ENCODE measurements at regions not wholly inside any gene's neighbourhood (a gene's known extent, or its start where the extent isn't known, plus 50 kb on each side); places are given as distances from the start of the nearest gene placed in this dataset.

DNA sequence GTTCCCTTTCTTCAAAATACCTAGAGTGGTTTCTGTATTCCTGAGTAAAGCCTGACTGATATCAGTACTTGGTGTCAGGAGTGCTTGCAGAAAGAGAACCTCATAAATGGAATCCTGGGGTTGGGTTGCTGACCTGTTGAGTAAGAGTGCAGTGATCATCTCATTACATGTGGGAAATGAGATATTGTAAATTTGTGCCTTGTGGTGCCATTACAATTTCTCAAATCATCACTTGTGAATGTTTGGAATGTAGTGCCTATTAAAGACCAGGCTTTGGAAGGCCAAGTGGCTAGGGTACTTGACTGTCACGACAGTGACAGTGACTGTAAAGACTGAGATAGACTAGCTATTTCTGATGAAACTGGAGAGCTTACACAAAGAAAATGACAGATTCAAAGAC, 176.7 kb upstream of the CTTNBP2NL start:
- no peak for DNase-seq (ENCODE audit: low spot score)

DNA sequence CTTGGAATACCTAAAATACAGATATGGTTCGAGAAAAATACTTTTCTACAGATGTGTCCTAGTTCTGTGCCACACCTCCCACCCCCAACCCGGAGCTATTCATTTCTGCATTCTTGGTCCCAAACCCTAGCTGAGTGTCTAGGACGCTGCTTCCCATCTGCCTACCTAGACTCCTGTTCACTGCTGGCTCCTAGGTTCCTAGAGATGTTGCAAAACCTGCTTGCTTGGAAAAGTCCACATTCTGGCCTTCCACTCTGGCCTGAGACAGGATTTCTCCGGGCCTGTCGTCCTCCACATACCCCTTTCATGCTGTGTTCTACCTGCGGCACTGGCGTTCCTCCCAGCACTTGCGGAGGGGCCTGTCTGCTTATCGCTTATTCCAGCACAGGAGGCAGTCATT, 165.8 kb upstream of the CTTNBP2NL start:
- DNase-seq (ENCODE audit: low spot score), result no peak

DNA sequence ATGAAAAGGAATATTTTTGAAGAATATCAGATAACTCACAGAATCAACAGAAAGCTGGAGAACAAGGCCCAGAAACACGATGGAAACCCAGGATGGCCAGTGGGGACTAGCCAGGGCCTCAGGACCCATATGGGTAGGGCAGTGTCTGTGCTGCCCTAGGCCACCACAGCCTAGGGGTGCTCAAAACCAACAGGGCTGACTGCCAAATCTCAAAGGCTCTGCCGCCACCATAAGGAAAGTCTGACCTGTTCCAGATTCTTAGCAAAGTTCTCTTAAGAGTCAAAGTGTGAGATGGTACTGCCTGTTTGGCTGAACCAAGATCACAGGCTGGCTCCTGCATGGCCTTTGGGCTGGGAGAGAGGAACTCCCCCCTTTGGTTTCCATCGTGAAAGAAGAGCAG, 164.7 kb upstream of the CTTNBP2NL start:
- DNase-seq (ENCODE audit: low spot score), result no peak

DNA sequence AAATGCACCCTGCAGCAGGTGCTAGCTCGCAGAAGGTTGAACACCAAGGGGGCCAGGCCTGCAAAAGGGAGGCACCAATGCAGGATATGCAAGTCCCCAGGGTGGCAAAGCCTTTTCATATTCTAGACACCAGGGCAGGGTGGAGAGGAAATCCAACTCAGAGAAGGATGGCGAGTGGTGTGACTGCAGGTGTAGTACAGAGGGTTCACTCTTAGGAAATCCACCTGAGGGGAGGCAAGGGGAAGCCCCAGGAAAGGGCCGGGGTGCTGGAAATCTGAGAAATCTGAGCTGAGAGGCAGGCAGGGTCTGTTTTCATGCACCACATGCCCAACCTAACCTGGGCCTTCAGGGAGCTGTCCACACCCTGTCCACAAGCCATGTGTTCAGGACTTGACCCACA, 163.2 kb upstream of the CTTNBP2NL start:
- no peak for DNase-seq (ENCODE audit: low spot score)

DNA sequence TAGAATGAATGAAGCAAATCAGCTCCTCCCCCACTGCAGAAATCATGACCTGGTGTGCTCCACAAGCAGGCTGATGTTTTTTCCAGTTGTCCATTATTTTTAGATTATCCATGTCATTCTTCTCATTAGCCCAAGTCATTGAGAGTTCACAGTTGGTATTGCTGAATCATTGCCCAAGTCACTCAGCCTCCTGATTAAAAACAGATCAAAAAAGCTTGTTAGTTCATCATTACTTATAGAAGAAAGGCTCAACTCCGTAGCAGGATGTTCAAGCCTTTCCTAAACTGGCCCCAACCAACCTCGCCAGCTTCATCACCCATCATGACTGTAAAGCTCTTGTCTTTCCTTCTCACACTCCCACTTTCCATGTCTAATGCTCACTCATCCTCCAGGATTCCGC, 161.3 kb upstream of the CTTNBP2NL start:
- no peak for DNase-seq (ENCODE audit: low spot score)

DNA sequence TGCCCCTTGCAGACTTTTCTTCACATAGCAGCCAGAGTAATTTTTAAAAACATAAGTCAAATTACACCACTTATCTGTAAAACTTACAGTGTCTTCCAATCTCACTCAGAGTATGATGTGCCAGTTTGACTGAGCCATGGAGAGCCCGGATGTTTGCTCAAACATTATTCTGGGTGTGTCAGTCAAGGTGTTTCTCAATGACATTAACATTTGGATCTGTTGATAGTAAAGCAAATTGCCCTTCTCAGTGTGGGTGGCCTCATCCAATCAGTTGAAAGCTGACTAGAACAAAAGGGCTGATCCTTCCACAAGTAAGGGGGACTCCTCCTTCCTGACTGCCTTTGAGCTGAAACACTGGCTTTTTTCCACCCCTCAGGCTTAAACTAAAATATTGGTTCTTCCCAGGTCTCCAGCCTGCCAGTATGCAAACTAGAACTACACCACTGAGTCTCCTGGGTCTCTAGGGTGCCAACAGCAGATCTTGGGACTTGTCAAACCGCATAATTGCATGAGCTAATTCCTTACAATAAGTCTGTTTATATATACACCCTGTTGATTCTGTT, 157.9 kb upstream of the CTTNBP2NL start:
- no peak for DNase-seq (ENCODE audit: low spot score)

DNA sequence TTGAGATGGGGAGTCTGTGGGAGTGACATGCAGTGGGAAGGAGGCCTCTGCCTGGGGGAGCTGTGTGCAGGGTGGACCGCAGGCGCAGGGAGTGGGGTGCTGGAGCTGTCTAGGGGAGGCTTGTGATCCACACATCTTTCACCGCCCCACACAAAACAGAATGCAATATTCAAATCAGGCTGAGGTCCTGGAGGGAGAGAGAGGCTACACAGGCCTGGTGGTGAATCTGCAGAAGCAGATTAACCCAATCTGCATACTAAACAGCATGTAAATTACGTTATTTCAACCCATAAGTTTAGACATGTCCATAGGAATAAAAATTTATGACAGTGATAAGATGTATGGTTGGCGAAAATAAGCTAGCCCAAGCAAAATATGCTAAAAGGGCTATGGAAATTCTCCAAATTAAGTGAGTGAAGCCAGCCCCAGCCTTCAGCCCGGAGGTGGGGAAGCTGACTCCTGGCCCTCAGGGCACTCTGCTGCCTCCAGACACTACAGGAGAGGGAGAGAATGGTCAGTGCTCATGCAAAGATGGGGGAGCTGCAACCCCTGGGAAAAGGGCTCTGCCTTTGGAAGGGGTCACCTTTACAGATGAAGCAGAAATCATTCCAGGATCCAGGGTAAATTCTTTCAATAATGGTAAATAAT, 156.2 kb upstream of the CTTNBP2NL start:
- DNase-seq (ENCODE audit: low spot score), result no peak

DNA sequence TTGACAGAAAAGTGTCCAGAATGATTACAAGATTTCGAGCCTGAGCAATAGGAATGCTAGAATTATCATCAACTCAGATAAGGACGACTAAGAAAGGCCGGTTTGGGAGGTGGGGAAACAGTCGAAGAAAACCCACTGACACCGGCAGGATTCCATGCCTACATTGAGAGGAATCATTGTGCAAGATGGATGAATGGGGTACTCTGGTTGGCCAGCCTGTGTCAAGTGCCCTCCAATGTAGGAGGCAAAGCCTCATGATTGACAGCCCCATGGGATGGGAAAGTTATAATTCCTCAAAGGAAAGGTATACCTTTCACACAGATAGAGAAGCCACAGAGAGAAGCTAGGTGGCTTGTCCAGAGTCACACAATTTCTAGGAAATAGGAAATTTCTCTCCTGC, 153.5 kb upstream of the CTTNBP2NL start:
- DNase-seq (ENCODE audit: low spot score), result no peak

DNA sequence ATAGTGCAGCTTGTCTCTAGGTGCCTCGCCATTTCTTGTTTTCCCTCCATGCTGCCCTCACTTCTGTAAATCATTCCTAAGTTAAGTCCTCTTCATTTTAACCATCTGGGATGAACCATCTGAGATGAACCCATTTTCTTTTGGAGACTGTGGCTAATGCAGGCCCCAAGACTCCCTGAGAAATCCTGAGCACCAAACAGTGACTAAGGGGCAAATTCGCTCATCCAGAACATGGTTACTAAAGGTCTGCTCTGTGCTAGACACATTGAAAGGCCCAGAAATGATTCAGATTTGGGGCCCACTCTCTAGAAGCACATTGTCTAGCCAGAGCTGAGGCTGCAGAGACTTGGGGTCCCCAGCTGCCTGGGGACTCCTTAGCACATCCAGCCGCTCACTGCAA, 151.9 kb upstream of the CTTNBP2NL start:
- no peak for DNase-seq (ENCODE audit: low spot score)

DNA sequence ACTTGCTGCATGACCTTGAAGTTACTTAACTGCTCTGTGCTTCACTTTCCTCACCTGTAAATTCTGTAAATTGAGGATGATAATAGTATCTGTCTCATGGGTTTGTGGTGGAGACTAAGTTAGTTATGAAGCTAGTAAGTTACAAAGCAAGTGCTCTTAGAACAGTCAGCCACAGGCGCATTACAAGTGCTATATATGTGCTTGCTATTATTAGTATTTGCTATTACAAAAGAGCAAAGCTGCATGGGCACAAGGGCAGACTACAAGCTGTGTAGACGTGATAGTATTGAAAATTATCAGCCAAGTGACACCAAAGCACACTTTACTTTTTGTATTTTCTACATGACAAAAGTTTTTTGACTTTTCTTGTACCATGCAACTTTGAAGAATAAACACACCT, 150.9 kb upstream of the CTTNBP2NL start:
- no peak for DNase-seq (ENCODE audit: low spot score)

DNA sequence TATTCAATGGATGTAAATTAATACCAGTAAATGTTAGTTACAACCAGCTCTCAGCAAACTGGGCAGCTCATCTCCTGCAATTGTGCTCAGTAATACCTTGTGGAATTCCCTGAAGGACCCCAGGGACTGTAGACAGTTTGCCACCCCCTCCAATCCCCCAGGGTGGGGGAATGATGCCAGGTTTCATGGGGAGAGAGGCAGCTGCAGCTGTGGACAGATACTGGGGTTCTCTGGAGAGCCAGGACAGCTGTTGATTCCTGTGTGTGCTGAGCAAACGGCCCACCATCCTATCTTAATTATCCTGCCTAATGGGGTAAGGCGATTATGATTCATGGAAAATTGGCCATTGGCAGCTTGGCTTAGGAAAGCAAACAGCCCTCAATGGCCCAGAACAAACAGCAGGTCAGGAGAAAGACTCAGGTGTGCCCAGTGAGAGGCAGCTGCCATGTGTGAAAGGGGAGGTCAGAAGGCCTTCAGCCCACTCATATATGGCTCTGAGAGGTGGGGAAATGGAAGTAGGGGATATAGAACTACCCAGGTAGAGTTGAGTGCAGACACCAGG, 148.9 kb upstream of the CTTNBP2NL start:
- DNase-seq (ENCODE audit: low spot score), result no peak

DNA sequence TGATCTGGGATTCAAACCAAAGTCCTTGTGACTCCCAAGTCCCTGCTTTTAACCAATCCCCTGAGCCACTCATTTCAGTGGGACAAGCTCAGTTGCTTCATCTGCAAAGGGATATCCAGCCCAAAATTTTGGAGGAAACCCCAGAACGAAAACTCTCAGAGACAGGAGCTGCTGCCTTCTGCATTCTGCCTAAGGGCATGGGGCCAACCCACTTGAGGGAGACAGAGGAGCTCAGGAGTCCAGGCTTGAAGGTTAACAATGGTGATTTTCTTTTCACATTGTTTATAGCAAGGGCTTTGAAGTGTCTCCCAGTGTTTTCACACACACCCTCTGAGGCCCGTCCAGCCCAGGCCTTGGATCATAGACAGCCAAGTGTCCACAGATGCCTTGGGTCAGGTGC, 148.1 kb upstream of the CTTNBP2NL start:
- no peak for DNase-seq (ENCODE audit: low spot score)

DNA sequence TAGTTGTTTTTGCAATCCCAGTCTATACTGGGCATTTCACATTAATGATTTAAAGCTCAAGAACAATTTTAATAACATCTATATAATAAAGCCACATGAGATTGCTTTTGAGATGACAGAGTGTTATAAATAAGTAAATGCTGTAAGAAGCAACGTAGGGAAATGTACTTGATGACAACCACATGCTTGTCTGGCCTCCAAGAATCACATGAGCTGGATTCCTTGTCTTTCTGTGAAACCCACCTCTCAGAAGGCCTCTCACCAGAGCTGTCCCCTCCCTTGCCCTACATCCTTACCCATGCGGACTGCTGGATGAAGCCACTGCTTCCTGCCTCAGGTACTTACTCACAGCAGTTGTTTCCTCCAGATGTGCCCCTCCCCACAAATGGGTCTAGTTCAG, 145.1 kb upstream of the CTTNBP2NL start:
- DNase-seq (ENCODE audit: low spot score), result no peak

DNA sequence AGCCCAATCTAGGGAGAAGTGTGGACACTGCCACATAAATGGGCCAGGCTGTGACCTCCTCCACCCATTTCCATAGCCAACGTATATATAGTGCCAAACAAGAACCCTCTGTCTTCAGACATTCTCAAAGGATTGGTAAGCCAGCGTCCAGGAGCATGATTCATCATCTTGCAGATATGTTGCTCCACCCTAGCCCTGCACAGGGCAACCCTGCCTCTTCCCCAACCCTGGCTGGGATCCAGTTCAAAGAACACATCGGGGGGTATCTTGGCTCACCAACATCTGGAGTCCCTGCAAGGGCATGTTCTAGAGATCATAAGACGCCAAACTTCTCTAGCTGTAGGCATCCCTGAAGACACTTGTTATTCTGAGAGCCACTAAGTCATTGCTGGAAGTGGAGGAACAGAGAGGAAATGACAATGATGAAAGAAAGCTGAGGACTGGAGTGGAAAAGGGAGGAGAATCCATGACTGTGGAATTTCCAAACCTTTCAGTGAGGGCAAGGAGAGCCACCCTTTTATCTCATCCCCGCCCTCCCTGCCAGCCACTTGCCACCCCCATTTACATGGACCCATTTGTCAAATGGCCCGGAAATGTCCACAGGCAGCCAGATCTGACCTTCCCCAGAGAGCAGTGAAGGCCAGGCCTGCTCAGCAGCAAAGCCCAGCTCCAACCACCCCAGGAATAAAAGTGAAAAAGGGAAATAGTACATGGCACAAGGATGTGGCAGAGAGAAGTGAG, 144.1 kb upstream of the CTTNBP2NL start:
- DNase-seq (ENCODE audit: low spot score), result no peak

DNA sequence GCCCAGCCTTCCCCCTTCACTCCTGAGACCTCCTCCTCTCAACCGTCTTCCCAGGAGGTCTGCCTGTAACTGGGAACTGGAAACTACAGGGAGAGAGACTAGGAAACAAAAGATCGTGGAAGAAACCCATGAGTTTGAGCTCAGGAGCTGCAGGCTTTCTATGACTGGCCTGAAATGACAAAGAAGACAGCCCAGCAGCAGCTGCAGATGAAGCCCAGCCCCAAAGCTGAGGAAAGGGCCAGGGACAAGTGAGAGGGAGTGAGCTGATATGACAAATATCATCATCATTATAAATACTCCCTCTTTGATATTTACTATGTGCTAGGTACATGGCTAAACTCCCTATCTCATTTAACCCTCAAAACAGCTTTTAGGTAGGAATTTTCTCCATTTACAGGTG, 142.6 kb upstream of the CTTNBP2NL start:
- DNase-seq (ENCODE audit: low spot score), result no peak

DNA sequence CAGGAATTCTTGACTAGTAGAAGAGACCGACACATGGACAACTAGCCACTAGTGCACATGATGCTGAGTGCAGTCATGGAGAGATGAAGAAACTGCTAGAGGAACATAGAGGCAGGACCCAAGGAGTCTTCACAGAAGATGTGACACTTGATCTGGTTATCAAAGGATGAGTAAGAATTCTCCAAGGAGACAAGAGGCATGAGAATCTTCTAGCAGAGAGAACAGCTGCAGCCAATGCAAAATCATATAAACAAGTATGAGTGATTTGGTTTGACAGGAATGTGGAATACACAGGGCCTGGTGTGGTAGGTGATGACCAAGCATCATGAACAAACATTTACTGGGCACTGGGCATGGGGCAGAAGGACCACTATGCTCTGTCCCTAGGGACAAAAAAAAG, 140.9 kb upstream of the CTTNBP2NL start:
- no peak for DNase-seq (ENCODE audit: low spot score)

DNA sequence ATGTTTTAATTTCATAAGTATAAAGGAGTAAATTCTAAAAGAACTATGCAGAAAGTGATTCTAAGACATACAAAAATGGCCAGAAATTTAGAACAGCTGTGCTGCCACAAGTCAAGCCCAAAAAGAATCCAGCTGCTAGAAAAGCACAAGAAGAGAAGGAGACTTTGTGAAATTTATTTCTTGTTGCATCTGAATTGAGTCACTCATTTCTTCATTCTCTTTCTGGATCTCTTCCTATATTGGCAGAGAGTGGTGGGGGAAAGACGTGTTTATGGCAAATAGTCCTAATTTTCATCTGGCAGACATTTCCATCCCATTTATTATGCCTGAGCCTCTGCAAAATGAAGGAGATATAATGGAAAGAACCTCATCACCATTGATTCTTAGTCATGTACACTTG, 139.6 kb upstream of the CTTNBP2NL start:
- no peak for DNase-seq (ENCODE audit: low spot score)

DNA sequence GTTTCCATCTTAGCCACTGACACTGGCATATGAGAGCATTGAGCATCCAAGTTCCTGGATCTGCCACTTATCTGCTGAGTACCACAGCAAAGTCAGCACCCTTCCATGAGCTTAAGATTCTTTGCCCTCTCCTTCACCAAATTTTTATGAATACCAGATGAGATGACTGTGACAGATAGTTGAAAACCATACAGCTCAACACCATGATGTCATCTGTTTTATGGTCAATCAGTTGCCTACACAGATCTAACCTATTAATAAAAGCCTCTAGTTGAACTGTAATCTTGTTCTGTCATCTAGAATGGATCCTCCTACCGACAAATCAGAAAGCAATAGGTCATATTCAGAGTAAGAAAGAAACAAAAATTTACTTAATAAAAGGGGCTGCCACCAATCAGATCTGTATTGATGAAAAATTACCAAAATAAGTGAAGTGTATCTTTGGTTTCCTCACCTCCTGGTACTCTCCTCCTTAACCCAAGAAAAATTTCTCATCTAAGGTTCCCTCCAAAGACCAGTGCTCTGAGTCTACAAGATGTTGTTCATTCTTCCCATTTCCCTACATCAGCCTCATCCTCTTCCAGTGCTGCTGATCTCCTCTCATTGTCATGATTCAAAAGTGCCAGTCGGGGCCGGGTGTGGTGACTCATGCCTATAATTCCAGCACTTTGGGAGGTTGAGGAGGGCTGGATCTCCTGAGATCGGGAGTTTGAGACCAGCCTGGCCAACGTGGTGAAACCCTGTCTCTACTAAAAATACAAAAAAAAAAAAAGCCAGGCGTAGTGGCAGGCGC, 138.8 kb upstream of the CTTNBP2NL start:
- no peak for DNase-seq (ENCODE audit: low spot score)

DNA sequence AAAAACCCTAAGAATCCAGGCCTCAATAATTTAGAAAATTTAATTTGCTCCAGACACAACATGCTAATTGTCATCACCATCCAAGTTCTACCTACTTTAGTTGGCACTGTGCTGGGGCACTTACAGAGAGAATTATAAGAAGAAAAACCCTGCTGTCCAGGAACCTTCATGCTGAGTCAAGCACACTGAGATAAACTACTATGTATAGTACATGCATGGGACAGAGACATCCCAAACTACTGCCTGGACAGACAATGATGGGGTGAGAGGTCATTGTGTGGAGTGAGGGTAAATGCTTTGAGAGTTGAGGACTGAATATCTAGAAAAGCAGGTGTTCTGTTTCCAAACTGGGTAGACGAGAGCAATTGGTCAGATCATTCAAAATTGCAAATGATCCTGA, 135.3 kb upstream of the CTTNBP2NL start:
- DNase-seq (ENCODE audit: low spot score), result no peak

DNA sequence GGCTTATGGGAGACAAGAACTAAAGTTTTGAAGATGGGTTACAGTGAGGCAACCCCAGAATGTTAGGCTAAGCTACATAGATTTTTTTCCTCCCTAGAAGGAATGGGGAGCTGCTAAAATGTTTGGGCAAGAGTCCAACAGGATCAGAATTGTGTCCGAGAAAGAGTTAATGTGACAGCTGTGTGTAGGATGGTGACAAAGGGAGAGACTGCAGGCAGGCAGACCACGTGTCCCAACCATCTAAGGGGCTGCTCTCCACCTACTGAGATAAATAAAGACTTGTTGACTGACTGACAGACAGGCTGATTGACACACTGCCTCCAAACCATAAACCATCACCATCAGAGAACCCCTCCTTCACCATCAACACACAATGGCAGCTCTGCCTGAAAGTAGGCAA, 133.7 kb upstream of the CTTNBP2NL start:
- no peak for DNase-seq (ENCODE audit: low spot score)

DNA sequence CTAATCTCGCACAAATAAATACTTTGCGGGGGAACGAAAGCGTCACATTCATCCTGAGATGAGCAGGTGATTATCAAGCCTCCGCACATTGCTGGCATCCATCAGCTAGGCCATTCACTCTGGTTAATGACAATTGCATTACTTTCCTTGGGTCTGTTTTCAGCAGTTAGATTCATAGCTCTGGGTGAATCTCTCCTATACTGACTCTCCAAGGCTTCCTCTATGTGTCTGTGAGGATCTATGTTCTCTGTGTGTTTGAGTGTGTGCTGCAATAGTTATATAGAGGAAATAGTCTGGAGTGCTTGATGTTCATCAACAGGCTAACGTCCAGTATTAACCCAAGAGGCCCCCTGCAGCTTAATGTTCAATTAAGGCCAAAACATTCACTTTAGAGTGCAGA, 133.0 kb upstream of the CTTNBP2NL start:
- no peak for DNase-seq (ENCODE audit: low spot score)

DNA sequence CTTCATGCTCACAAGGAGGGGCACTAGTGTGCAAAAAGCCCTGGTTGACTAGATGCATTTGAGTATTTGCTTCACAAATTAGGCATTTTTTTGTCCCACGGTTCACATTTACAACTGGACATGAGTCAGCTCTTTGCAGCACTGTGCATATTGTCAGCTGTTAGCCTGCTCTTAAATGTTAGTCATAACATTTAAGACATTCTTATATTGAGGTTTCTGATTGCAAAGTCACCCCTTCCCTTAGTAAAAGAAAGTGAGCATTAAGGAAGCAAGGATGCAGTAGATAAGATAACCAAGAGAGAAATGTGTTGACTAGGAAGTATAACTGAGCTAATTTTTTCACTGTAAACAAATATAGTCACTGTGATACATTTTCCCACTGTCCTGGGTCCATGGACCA, 132.6 kb upstream of the CTTNBP2NL start:
- DNase-seq (ENCODE audit: low spot score), result peak; percentile 34

DNA sequence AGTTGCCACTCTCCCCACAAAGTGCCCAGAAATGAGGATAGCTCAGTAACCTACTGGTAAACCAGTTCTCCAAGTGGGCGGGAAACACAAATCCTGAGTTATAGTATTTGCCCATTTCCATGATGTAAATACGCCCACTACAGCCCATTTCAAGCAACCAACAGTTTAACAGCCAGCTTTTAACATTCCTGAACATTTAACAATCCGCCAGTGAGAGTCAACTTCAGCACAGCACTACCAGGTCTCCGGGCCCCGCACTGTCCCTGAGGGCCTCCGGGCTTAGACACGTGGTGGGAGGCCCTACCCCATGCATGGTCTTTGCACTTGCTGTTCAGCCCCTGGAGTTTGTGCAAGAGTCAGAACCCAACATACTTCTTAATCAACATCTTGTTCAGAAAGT, 132.0 kb upstream of the CTTNBP2NL start:
- DNase-seq (ENCODE audit: low spot score), result no peak

All from RKO (cell line).